ENCODE measurements at regions not wholly inside any gene's neighbourhood (a gene's known extent, or its start where the extent isn't known, plus 50 kb on each side); places are given as distances from the start of the nearest gene placed in this dataset.

DNA sequence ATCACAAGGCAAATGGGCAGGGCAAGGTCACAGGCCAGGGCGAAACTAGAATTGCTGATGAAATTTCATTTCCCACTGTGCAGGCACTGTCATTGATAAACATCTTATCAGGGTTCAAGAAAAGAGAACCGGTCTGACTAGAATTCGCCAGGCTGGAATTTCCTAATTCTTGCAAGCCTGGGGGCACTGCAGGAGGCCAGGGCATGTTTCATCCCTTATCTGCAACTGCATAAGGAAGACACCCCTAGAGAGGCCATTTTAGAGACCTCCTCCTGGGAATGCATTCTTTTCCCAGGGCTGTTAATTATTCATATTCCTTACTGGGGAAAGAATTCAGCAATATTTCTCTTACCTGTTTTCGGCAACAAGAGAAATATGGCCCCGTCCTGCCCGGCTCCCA lies 266.2 kb upstream of the CYLC2 start:
- TF ChIP-seq POLR2A (IDR thresholded peaks at IDR 0.05) (no peak), CTCF (IDR thresholded peaks at IDR 0.05 in 4 of 5, conservative IDR thresholded peaks at IDR 0.05 in 1 of 5) (no peak)
